ENCODE measurements at regions not wholly inside any gene's neighbourhood (a gene's known extent, or its start where the extent isn't known, plus 50 kb on each side); places are given as distances from the start of the nearest gene placed in this dataset.

DNA sequence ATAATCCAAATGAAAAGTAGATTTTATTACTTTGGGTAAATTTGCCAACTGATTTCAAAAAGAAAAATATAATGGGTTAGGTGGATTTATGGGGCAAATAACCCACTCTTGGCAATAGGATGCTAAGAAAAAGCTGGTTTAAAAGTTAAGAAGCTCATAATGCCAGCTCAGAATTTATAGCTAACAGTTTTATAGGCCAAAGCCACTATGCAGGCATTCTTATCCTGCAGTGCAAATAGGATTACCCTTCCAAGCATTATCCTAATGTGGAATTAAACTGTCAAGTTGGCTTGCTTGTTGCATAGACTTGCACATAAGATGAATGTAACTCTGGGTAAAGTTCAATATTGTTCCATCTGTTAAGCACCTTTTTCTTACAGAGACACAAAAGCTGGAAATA is 703.0 kb downstream of the PCDH18 start:
- no peak for DNase-seq

DNA sequence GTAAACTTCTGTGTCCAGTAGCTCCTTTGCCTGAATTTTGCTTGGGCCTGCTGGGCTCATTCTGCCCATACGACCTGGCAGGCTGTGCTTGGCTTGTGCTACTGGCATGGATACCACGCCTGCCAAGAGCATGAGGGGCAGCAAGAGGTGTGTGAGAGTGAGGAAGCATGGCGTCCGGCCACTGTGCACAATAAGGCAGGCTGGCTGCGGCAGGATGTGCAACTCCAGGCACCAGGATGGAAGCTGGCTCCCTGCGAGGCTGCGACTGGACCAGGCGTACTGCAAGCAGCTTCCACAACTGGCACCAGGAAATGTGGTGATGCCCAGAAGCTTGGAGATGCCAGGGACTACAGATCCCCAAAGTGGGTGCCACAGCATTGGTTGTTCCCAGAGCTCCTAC is 709.3 kb downstream of the PCDH18 start:
- no peak for DNase-seq

DNA sequence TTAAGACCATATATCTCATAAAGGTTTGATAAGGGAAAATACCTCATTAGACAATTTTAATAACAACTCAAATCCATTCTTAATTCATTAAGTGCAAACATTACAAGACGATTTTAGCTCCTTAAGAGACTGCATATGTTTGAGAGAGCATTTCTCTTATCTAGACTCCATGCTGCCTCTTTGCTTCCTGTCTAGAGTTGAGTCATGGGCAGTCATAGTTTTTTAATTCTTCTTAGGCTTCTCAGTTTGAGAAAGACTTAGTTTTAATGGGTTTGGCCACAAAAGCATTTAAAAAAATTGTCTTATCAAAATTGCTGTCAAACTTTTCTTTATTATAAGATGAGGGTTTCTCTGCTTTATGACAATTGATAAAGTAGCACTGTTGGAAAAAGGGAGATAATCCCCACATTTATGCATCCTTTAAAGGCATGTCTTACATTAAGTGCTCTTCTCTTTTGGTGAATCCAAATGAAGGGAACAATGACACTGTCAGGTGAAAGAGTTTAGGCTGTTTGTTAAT is 713.4 kb downstream of the PCDH18 start:
- DNase-seq: no peak

DNA sequence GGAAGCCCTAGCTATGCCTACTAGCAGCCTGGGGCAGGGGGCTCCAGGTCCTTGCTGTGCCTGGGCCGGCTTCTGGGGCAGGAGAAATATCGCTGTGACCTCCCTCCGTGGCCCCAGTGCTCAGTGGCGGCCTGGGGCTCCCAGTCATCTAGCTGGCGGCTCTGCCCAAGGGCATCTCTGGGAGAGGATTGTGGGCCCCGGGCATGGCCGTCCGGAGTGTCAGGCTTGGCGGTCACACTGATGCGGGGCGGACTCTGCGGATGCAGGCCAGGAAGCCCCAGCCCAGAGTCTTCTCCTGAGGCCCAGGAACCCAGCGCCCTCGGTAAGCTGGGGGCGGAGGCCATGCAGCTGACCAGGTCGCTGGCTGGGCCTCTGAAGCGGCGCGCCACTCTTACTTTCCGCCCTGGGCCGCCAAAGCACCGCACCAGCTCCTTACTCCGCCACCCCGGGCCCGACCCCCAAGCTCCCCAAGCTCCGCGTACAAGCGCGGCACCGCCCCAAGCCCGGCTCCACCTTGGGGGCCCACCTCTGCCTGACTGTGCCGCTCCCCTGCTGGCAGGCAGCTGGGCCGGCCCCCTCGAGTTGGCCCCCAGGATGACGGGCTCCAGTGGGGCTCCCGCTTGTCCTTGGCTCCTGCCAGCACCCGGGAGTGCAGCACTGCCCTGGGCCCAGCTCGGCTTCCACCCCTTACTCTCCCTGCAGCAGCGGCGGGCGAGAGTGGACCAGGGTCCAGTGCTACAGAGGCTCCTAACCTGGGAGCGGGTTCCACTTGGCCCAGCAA is 720.0 kb downstream of the PCDH18 start:
- DNase-seq: no peak

DNA sequence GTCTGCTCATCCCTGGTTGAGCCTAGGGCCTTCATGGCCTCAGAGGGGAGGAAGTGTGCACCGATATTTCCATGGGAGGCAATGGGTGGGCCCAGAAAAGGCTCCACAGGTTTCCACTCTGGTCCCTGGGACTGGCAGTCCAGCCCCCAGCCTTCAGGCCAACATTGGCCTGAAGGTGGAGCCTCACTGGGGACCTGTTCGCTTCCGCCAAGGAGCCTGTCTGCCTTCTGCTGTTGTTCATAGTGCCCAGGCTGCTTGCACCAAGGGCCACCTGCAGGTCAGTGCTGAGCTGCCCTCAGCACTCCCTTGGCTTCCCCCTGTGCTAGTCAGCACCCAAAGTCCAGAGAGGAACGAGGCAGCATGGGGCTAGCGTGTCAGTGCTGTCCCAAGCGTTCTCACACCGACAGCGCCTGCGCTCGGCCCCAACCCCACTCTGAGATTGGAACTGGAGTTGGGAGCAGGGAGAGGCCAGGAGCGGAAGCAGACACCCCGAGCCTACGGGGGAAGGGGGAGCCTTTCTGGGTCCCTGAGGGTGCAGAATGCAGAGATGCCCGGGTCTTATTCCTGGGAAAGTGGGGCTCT is 720.7 kb downstream of the PCDH18 start:
- DNase-seq: no peak

DNA sequence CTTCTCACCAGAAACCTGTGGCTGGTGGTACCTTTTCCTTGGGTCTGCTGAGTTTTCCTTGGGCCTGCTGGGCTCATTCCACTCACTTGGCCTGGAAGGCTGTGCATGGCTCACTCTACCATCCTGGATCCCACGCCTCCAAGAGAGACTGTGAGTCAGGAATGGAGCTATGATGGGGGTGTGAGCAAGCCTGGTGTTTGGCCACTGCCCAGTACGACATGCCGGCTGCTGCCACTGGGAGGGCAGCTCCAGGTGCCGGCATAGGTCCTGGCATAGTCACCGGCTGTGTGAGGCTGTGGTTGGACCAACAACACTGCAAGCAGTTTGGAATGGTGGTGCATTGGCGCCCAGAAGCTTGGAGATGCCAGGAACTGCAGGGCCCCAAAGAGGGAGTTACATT is 721.7 kb downstream of the PCDH18 start:
- DNase-seq: no peak

DNA sequence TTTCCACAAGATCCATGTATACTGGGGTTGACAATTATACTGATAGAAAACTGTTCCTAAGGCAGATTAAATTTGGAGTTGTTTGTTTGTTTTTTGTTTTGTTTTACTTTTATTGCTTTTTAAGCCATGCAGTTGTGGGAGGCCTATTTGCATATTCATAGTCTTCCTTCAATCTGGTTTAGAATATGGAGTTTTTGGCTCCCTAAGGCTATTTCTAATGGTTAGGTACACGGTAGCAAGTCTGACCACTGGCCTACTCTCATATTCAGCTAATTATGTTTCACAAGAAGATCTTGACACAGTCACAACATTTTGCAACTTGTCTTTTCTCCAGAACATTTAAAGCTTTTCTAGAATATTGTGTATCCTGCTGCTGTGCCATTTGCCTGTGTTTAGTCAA is 725.5 kb downstream of the PCDH18 start:
- DNase-seq: no peak

DNA sequence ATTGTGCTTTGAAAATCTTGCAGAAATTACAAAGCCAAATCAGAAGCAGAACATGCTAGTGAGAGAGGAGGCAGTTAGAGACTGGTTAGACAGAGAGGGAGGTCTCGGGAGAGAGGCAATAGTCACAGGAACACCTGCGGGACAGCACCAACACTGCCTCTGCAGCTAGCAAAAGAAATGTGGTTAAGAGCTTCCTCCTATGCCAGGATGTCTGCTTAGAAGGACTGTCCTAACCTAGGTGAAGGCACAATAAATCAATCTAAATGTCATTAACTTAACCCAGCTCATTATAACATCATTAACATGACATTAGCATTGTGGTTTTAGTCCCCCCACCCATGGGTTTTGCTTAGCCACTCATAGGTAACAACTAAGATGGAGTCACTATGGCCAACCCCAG is 726.7 kb downstream of the PCDH18 start:
- DNase-seq: no peak

DNA sequence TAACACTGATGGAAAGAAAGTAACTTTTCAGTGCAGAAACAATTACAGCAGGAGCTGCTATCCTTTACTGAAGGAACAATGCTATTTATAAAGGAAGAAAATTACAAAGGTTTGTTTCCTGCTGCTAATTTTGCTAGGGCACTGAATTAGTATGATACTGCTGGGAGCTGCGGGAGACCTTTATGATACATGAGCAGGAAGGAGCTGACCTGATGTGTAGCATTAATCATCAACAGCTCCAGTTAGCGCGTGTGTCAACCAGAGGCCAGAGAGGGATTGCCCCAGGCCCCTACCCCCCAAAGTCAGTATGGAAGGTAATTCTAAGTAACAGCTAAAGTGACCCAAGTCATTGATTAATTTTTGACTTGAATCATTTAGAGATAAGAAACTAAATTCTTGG is 728.9 kb downstream of the PCDH18 start:
- DNase-seq: no peak

DNA sequence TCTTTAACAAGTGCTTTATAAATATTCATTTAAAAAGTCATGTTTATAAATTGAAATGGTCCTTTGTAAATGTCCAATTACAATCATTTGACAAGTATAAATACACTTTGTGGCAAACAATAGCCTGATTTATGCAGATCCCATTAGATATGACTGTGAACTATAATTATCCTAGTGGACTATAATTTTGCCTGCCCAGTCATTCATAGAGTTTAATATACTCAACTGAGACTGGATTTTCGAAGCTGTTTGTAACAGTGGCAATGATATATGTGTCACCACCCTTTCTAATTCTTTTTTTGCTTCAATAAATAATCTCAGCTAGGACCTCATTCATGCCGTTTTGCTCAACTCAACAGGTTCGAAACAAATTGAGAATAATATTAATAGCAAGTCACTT is 732.0 kb downstream of the PCDH18 start:
- no peak for DNase-seq

DNA sequence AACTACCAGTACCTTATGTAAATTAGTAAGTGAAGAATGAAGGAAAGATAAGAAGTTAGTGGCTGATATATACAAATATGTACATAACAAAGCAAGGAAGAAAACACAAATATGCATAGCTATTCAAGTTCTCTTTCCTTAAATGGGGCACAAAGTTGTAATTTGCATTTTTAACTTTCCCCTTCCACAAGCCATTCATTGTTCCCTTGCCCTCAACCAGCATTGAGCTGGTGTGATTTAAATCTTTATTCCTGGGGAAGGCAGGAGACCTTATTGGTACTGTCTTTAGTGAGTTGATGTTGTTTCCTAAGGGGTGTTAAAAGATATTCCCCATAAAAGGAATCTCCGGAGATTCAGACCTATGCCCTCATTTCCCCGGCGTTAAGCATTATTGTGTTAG is 735.3 kb downstream of the PCDH18 start:
- DNase-seq: no peak

DNA sequence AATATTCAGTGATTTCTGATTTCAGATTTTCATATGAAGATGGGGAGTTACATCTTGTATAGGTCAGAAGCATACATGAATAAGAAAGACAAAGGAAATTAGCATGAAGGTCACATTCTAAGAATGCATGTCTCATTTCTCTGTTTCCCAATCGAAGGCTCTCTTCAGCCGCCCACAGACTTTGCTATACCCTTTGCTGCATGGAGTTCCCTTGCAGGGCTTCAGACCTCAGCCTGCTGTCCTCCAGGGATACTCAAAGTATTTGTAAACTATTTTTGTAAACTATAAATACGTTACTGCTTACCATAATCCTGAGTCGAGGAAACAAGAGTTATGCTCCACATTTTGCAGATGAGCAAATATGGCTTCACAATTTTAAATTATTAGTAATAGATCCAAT is 738.4 kb downstream of the PCDH18 start:
- no peak for DNase-seq

DNA sequence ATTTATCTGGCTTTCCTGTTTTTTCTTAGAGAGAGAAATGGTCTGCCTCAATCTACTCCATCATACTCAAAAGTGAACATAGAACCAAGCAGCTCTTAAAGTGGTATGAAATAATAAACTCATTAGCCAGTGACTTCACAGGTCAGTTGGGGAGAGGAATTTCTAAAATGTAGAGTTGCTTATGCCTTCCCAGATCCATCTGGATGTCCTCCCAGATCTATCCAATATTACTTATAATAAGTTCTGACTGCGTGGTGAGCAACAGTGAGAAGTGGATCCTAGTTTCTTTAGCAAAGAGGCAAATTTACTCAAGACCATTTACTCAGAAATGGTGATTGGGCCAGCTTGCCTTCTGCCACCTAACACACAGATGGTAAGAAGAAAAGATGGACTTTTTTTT is 748.0 kb downstream of the PCDH18 start:
- no peak for DNase-seq

DNA sequence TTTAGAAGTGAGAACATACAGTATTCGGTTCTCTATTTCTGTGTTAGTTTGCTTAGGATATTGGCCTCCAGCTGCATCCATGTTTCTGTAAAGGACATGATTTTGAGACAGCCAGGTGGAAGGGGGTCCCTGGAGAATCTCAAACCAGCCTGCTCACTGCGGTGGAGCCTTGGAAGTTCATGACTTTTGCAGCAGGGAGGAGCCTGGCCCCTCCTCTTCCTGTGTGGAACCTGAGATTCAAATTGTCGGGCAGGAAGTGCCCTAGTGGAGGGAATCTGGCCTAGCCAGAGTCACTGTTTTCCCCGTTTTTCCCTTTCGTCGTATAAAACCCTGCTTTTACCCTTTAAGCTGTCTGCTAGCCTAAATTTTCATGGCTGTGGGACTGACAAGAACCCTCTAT is 762.6 kb downstream of the PCDH18 start:
- no peak for DNase-seq

DNA sequence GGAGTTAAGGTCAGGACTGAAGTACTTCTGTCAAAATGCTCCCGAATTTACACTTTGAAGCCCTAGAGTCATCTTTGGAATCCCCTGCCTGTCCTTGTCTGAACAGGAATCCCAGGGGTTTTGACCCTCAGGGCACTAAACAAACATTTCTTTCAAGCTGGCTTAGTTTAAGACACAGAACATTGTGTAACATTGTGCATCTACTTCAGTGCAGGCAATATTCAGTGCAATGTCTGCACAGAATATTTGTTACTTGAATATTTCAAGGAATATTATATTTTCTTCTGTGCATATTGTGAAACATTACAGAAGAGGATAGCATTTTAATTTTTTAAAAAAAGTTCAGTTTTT is 763.4 kb downstream of the PCDH18 start:
- no peak for DNase-seq

DNA sequence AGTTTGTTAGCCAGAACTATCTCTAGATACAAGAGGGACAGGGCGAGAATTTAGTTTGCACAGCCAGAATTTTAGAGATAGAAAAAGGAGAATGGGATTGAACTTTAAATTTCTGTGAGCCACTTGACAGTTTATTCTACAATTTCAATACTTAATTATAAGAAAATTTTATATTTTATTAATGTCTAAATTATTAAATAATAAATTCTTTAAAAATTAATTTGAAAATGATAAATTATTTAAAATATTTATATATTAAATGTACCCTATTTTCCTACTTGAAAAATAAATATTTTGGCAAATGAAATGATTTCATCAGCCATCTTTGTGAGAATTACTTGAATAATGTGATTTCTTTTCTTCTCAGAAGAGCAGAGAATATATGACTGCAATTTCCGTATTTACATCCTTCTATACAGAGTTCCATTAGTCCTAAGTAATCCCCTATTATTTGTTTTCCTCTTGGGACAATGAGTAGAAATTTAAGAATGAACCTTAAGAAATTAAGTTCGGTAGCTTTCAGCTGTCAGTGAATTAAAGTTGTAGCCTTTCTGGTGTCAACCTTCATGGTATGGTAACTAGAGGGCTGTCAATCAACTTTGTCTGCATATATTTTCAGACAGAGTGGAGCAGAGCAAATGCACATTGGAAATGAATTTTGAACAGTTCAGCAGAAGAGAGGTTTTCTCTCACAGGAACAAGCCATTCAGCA is 763.9 kb downstream of the PCDH18 start:
- DNase-seq: no peak

DNA sequence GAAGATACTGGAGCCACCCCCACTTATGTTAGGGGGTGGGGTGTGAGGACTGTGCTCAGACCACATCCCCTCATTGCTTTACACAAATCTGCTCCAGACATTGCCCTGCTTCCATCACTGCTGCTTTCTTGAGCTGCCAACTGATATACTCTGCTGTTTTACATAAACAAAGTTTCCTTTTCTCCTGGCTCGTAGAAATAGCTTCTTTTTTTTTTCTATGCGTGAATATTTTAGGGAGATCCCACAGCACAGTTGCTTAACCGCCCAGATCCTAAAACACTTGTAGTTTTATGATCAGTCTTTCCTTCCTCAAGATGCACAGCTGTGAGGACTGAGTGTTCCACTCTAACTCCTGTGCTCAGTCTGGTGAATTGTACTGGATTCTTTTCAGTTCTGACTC is 768.4 kb downstream of the PCDH18 start:
- DNase-seq: no peak

DNA sequence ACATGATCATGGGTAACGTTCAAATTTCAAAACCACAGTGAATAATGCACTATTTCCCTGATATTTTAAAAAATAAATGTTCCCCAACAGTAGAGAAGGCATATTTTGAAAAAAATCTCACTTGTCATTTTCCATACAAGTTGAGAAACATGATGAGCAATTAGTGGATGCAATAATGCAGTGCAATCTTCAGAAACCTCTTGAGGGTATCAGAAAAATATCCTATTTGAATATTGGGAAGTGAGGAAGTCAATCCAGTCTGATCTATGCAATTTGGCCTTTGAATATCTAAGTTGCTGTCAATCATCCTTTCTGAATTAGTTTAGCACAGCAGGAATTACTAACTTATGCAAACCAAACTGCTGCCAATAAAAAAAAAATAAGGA is 776.8 kb downstream of the PCDH18 start:
- no peak for DNase-seq

DNA sequence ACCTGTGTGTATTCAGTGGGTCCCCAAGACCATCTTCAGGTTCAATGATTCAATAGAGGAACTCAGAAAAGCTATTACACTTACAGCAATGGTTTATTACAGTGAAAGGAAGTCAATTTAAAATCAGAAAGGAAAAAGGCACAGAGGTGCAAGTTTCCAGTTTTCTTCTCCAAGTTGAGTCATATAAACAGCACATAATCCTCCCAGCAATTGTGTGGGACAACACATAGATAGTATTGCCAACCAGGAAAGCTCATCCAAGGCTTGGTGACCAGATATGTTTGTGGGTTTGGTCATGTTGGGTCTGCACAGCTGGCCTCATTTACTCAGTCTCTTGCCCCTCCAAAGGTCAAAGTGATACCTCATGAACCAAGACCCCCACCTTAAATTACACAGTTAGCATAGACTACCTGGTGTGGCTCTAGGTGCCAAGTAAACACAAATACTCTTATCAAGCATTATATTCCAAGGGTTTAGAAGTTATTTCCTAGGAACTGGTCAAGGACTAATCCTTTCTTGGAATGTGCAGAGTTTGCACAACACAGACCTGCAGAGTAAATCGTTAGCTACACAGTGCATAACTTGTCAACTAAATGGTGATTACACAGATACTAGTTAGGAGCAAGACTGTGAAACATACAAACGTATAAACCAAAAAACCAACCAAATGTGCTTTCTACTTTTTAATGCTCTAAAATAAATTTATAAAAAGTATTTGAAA is 777.3 kb downstream of the PCDH18 start:
- DNase-seq: no peak

DNA sequence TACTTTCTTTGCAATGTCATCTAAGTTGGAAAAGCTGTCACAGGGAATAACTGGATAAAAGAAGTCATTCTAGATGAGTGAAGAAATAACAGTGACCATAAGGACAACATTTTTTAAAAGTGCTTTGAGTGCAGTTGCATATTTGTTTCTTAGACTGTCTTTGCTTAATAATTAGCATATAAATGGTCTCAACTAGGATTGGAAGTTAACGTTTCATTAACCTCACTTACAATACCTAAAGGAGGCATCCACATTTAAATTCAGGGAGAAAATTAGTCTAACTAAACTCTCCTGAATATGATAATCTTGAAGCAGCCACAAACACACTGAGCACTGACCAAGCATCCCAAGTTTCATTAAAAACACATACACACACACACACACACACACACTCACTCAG is 780.7 kb downstream of the PCDH18 start:
- DNase-seq: no peak

DNA sequence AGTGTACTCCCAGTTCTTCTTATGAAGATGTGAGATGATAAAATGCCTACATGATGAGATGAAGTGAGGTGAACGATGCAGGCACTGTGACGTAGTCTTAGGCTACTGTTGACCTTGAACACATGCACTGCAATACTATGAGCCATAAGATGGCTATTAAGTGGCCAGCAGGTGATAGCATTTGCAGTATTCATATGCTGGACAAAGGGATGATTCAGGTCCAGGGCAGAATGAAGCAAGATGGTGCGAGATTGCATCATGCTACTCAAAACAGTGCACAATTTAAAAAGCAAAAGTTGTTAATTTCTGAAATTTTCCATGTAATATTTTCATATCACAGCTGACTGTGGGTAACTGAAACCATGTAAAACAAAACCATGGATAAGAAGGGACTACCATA is 781.4 kb downstream of the PCDH18 start:
- DNase-seq: no peak

DNA sequence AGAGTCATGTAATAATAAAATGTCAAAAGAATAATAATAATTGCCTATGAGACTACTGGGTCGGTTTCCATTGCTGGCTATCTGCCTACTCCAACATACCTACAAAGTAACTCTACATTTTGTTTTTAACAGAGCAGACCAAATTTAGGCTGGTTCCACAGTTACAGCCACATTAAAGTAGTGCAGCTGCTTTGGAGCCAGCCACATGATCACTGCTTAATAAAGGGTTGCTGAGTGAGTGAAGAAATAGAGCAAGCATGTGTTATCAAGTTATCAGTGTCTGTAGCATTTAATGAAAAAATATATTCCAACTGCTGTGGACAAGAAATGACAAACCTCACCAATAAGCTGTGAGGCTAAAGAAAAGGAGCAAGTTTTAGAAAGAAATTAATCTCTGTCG is 782.3 kb downstream of the PCDH18 start:
- no peak for DNase-seq

DNA sequence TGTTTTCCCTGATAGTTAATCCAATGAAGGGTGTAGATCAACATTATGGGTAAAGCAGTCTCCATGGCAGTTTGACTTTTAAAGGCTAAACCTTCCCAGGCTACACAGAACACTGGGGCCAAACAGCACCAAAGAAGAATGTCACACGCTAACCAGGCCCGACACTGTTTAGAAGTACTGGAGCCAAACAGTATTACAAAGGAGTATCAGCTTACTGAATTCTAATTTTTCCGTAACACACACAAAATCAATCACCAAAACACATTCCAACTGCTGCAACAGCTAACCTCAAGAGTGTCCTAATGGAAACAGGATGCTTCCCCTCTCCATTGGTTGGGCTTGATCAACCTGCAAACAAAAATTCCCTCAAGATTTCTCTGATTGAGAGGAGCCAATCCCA is 783.5 kb downstream of the PCDH18 start:
- no peak for DNase-seq

DNA sequence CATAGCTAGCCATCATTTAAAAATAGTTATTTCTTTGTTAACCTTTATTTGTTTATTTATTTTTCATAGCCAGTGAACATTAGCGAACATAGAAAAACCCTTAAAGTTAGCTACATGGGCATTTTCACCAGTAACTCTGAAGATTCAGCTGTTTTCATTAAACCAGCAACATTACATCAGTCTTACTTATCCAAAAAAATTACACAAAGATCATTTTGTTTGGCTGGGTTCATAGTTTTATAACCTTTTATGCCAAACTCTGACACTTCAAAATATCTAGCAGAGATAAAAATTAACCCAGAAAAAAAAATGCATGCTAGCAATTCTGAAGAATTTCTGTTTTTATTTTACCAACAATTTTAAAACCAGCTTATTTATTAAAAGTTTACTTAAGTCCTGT is 784.1 kb downstream of the PCDH18 start:
- DNase-seq: no peak
